ENCODE measurements at regions not wholly inside any gene's neighbourhood (a gene's known extent, or its start where the extent isn't known, plus 50 kb on each side); places are given as distances from the start of the nearest gene placed in this dataset.

DNA sequence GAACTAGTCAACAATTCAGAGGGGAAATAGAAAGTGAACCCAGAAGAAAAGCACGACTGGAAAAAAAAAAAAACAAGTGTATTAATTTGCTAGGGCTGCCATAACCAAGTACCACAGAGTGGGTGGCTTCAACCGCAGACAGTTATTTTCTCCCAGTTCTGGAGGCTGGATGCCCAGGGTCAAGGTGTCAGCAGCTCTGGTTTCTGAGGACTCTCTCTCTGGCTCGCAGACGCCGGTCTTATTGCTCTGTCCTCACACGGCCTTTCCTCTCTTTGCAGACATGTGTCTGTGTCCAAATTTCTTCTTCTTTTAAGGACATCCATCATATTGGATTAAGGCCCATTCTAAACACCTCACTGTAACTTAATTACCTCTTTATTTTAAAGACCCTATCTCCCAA is 291.8 kb downstream of the XXYLT1 start:
- no peak for TF ChIP-seq CTCF (IDR thresholded peaks at IDR 0.05)
- no peak for TF ChIP-seq REST (IDR thresholded peaks at IDR 0.05; ENCODE audit: low read depth, low read length)
- no peak for TF ChIP-seq RXRA (IDR thresholded peaks at IDR 0.05; ENCODE audit: borderline replicate concordance, low read depth)
- TF ChIP-seq, protein P1, sequence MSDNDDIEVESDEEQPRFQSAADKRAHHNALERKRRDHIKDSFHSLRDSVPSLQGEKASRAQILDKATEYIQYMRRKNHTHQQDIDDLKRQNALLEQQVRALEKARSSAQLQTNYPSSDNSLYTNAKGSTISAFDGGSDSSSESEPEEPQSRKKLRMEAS (IDR thresholded peaks at IDR 0.05; ENCODE audit: low read depth), result no peak
- no peak for TF ChIP-seq USF1 (IDR thresholded peaks at IDR 0.05; ENCODE audit: borderline replicate concordance, low read depth)
- no peak for TF ChIP-seq RCOR1 (IDR thresholded peaks at IDR 0.05; ENCODE audit: low read length)
- no peak for TF ChIP-seq FOSL2 (IDR thresholded peaks at IDR 0.05; ENCODE audit: borderline replicate concordance, low read depth)
- TF ChIP-seq RFX5 (IDR thresholded peaks at IDR 0.05; ENCODE audit: low read length), result no peak
- no peak for TF ChIP-seq ELF1 (IDR thresholded peaks at IDR 0.05)
- no peak for TF ChIP-seq TEAD4 (IDR thresholded peaks at IDR 0.05; ENCODE audit: borderline replicate concordance, insufficient read depth)
- no peak for TF ChIP-seq EZH2phosphoT487 (IDR thresholded peaks at IDR 0.05; ENCODE audit: borderline replicate concordance, low read depth)
- TF ChIP-seq POLR2AphosphoS5 (IDR thresholded peaks at IDR 0.05; ENCODE audit: low read depth, low read length), result no peak
